ENCODE measurements at regions not wholly inside any gene's neighbourhood (a gene's known extent, or its start where the extent isn't known, plus 50 kb on each side); places are given as distances from the start of the nearest gene placed in this dataset.
A peak's percentile ranks its signal among the peaks of the same experiment; 100 is the strongest.

GRCh38 chr2:206853915-206854314 lies 85.4 kb upstream of the CPO start:
- Histone ChIP-seq H3K9me3 (no peaks in the 10 kb centered on the region), H3K36me3 (no peaks in the 10 kb centered on the region), H3K4me1 (peaks cover 0 to 16% of the 10 kb centered on the region in 2 donors), H3K27me3 (no peaks in the 10 kb centered on the region), H3K27ac (no peak overlapping the region), H3K4me3 (no peak overlapping the region)
- TF ChIP-seq CTCF (IDR thresholded peaks at IDR 0.05): no peak
- DNase-seq (ENCODE audit: low spot score): no peak

- no peaks in the 10 kb centered on the region for H3K9me3 ChIP-seq
- H3K4me3 ChIP-seq: no peak overlapping the region
- H3K36me3 ChIP-seq: no peaks in the 10 kb centered on the region
- peak overlapping the region in 1 of 2 donors; percentile 45 for H3K27ac ChIP-seq
- no peaks in the 10 kb centered on the region for H3K27me3 ChIP-seq
- H3K4me1 ChIP-seq: peaks cover 0 to 16% of the 10 kb centered on the region in 2 donors
- no peak for DNase-seq (ENCODE audit: low spot score)
- TF ChIP-seq CTCF (IDR thresholded peaks at IDR 0.05): no peak
Measured at GRCh38 chr2:206855585-206856433, 83.5 kb upstream of the CPO start.

- no peak for DNase-seq (ENCODE audit: low spot score)
- Histone ChIP-seq H3K9me3 (no peaks in the 10 kb centered on the region), H3K4me1 (peaks cover 0 to 16% of the 10 kb centered on the region in 2 donors), H3K27ac (peak overlapping the region in 1 of 2 donors; percentile 45), H3K36me3 (no peaks in the 10 kb centered on the region), H3K4me3 (no peak overlapping the region), H3K27me3 (no peaks in the 10 kb centered on the region)
- TF ChIP-seq CTCF (IDR thresholded peaks at IDR 0.05): no peak
Measured at GRCh38 chr2:206856513-206856912, 82.8 kb upstream of the CPO start.

- no peaks in the 10 kb centered on the region for H3K27me3 ChIP-seq
- peaks cover 0 to 20% of the 10 kb centered on the region in 2 donors for H3K4me1 ChIP-seq
- no peak for DNase-seq (ENCODE audit: low spot score)
- H3K9me3 ChIP-seq: no peaks in the 10 kb centered on the region
- H3K36me3 ChIP-seq: no peaks in the 10 kb centered on the region
- no peak overlapping the region for H3K27ac ChIP-seq
- H3K4me3 ChIP-seq: no peak overlapping the region
- no peak for TF ChIP-seq CTCF (IDR thresholded peaks at IDR 0.05)
Measured at GRCh38 chr2:206858687-206859329, 80.5 kb upstream of the CPO start.

GRCh38 chr2:206859330-206859739 lies 80.0 kb upstream of the CPO start:
- no peak for DNase-seq (ENCODE audit: low spot score)
- no peaks in the 10 kb centered on the region for H3K27me3 ChIP-seq
- no peak for TF ChIP-seq CTCF (IDR thresholded peaks at IDR 0.05)
- no peak overlapping the region for H3K4me3 ChIP-seq
- H3K4me1 ChIP-seq: peaks cover 0 to 20% of the 10 kb centered on the region in 2 donors
- no peaks in the 10 kb centered on the region for H3K9me3 ChIP-seq
- no peaks in the 10 kb centered on the region for H3K36me3 ChIP-seq
- H3K27ac ChIP-seq: no peak overlapping the region
